Mammary epithelial cell (primary cell): ENCODE measurements at regions not wholly inside any gene's neighbourhood (a gene's known extent, or its start where the extent isn't known, plus 50 kb on each side); places are given as distances from the start of the nearest gene placed in this dataset.

Experiments
- EZH2 ChIP-seq: IDR thresholded peaks from 2 replicates; pipeline ENCODE4 v1.6.1; 2012; ENCODE audit warnings: low read length, inconsistent platforms, borderline replicate concordance
- TF ChIP-seq, protein P1 (sequence below), 2 donors: IDR thresholded peaks in 1 of 2; conservative IDR thresholded peaks in 1 of 2; 2 replicates each; pipeline ENCODE4 v1.5.1; 2011 to 2012; ENCODE audit warnings: inconsistent platforms in 2 of 2, low read length in 2 of 2, mild to moderate bottlenecking in 2 of 2, control low read depth in 1 of 2, low read depth in 1 of 2; ENCODE audit not compliant: insufficient read depth in 1 of 2; ENCODE audit errors: extremely low read depth in 1 of 2

- TF ChIP-seq, protein P1, sequence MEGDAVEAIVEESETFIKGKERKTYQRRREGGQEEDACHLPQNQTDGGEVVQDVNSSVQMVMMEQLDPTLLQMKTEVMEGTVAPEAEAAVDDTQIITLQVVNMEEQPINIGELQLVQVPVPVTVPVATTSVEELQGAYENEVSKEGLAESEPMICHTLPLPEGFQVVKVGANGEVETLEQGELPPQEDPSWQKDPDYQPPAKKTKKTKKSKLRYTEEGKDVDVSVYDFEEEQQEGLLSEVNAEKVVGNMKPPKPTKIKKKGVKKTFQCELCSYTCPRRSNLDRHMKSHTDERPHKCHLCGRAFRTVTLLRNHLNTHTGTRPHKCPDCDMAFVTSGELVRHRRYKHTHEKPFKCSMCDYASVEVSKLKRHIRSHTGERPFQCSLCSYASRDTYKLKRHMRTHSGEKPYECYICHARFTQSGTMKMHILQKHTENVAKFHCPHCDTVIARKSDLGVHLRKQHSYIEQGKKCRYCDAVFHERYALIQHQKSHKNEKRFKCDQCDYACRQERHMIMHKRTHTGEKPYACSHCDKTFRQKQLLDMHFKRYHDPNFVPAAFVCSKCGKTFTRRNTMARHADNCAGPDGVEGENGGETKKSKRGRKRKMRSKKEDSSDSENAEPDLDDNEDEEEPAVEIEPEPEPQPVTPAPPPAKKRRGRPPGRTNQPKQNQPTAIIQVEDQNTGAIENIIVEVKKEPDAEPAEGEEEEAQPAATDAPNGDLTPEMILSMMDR (conservative IDR thresholded peaks at IDR 0.05 in 1 of 2, IDR thresholded peaks at IDR 0.05 in 1 of 2; ENCODE audit: extremely low read depth in 1 of 2, insufficient read depth in 1 of 2, low read depth in 1 of 2, low read length in 2 of 2) = no peak
- TF ChIP-seq EZH2 = no peak
Observed at GRCh38 chr13:40503011-40503410, 163.4 kb downstream of the FOXO1 start.
